Fibroblast of skin of abdomen (primary cell): ENCODE measurements at regions not wholly inside any gene's neighbourhood (a gene's known extent, or its start where the extent isn't known, plus 50 kb on each side); places are given as distances from the start of the nearest gene placed in this dataset.
A peak's percentile ranks its signal among the peaks of the same experiment; 100 is the strongest.
"Not testable (repeated sequence)": the region's sequence is repeated elsewhere in the genome, so short reads cannot be mapped to it uniquely, and the experiment has no call there.

Experiments
- DNase-seq: peaks from one replicate; pipeline ENCODE4 v3.0.0-alpha.2; 2013

- not testable (repeated sequence) for DNase-seq
These were observed 62.8 kb downstream of the ARHGAP11B start for GRCh38 chr15:30688684-30689083.

DNA sequence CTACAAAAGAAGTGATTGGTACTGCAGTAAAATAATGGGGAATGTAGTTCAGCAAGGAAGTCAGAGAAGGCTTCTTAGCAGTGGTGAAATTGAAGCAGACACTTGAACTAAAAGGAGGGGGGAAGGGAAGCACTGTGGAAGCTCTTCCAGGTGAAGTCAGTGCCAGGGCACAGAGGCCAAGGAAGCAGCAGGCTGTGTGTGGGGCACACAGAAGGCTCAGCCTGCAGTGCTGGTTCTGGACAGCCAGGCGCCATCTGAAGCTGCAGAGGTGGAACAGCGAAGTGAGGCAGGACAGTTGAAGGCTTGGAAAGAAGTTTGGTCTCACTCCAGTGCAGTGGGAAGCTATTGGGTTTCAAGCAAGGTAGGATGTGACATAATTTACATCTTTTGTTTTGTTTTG is 64.2 kb downstream of the ARHGAP11B start:
- DNase-seq = not testable (repeated sequence)

GRCh38 chr15:30695811-30696210 is 69.9 kb downstream of the ARHGAP11B start:
- not testable (repeated sequence) for DNase-seq

- peak; percentile 13 for DNase-seq
These were observed 70.7 kb downstream of the ARHGAP11B start for GRCh38 chr15:30696439-30697314.

GRCh38 chr15:30697315-30697685 is 71.4 kb downstream of the ARHGAP11B start:
- DNase-seq = not testable (repeated sequence)

DNA sequence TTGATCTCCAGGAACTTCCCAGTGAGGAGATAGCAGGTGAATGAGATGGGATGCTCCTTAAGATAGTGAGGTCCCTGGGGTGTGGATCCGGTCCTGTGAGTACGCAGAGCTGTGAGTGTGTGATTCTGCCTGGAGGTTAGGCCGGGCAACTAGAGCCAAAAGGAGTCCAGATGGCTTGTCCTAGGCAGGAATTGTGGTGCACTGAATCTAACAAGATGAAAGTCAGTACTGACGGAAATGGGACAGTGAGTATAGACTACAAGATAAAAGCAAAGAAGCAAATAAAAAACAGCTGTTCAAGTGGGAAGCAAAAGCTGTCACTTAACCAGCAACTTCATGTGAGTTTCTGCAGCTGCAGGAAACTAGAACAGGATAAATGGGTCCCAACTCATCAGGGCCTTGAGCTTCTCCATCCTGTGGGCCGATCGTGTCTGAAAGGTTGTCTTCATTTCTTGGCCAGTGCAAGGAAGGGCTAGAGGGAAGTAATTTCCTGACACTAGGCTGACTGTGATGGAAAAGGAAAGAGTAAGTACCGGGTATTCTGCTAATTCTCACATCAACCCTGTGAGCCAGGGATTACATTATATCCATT is 74.2 kb downstream of the ARHGAP11B start:
- DNase-seq = not testable (repeated sequence)

DNA sequence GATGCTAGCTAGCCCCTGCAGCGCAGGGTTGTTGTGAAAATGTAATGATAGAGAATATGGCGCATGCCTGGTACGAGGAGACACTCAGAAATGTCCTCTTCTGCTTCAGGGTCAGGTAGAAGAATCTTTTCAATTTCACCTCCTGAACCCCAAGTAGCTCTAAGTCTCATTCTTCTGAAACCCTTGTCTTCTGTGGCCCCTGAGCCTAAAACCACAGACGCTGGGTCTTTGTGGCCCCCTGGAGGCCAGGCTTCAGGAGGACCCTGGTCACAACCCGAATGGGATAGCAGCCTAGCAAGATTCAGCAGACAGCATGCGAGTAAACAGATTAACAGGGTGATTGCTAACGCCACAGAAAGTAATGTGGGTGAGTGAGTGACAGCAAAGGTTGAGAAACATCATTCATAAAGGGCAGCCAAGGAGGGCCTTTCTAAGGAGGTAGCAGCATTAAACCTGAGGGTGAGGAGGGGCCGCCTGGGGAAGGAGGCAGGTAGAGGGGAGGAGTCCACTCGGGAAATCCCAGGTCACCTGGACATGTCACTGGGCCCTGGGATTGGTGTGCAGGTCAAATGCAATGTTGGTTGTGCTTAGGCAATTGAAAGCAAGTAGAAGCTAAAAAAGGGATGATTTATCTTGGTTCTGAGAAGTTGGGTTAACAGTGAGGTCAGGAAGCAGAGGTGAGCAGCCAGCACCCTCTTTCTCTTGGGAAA is 82.2 kb downstream of the ARHGAP11B start:
- not testable (repeated sequence) for DNase-seq

DNA sequence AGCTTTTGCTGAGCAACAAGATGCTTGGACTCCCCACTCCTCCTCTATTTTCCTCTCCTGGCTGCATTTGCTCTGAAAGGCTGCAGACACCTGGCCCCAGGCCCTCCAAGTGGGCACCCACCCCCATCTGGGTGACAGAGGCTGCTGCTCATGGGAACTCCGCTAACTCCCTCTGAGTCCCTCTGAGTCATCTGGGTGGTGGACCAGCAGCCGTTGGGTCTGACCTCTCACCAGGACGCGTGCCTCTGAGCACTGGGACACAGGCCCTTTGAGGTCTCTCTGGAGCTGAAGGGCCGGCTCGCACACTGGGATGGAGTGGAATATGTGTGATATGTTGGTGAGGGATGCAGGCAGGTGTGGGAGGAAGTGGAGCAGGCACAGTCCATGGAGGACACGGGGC is 82.9 kb downstream of the ARHGAP11B start:
- not testable (repeated sequence) for DNase-seq

DNA sequence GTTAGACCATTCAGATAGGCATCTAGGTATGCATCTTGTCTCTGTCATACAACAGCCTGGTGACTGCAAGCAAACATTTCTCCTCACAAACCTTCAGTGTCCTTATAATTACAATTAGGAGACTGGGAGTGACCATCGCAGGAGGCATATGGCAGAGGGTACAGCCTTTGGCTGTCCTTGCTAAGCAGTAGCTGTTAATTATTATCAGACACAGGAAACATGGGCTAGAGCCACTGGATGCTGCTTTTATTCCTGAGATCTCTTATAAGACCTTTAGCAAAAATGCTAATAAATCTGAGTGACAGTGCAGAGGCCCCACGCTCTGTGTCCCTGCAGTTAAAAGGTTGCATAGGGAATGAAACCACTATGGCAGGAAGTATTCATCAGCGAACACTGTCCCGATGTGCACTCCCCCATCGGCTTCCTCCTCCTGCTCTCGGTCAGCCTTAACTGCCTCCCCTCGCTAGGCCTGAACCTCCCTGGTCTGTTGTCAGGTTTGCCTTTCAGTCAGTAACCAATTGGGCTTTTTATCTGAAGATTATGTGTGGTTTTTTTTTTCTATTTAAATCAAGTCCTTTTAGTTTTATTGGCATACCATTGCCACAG is 92.2 kb downstream of the ARHGAP11B start:
- DNase-seq = not testable (repeated sequence)

GRCh38 chr15:30719363-30719762 is 93.4 kb downstream of the ARHGAP11B start:
- DNase-seq = not testable (repeated sequence)

GRCh38 chr15:30720825-30721224 is 94.9 kb downstream of the ARHGAP11B start:
- not testable (repeated sequence) for DNase-seq

GRCh38 chr15:30721529-30721928 is 95.6 kb downstream of the ARHGAP11B start:
- DNase-seq = not testable (repeated sequence)

DNA sequence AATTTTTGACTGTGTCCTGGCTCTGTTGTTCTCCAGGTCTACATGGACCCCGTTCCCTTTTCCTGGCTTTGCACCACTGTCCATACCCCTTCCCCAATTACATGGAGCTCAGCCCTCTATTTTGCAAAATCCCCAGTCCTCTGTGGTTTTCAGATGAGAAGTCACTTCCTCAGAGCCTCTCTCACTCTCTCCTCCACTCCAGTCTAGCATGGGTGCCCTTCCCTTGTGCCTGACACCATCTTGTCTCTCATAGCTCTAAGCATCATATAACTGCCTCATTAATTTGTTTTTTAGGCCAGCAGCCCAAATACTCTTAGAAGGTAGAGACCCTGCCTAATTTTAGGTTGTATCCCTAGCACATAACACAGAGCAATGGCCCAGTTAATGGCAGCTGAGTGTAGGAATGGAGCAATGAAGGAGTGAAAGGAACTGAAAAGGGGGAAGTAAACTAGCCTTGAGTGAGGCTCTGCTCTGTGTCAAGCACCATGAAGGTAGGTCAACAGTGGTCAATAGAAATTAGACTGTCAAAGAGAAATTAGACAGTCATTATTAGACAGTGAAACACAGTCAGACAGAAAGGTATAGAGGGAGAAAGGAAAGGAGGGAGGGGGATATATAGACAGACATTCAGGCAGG is 97.7 kb downstream of the ARHGAP11B start:
- not testable (repeated sequence) for DNase-seq

GRCh38 chr15:30729880-30730590 is 104.1 kb downstream of the ARHGAP11B start:
- DNase-seq = not testable (repeated sequence)

DNA sequence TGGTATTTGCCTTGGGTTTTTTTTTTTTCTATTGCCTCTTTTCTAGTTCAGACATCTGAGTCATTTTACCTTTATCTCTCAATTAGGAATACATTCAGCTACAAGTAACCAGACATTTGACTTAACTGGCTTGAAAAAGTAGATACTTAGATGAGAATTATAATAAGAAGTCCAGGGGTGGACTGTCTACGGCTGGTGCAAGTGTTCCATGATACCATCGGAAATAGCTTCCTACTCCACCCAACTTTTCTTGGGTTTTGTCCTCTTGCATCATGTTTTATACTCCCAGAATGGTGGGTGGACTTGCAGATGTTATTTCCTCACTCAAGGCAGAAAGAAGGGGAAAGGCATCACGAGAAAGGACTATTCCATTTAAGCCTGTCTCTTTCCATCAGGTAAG is 104.7 kb downstream of the ARHGAP11B start:
- not testable (repeated sequence) for DNase-seq

DNA sequence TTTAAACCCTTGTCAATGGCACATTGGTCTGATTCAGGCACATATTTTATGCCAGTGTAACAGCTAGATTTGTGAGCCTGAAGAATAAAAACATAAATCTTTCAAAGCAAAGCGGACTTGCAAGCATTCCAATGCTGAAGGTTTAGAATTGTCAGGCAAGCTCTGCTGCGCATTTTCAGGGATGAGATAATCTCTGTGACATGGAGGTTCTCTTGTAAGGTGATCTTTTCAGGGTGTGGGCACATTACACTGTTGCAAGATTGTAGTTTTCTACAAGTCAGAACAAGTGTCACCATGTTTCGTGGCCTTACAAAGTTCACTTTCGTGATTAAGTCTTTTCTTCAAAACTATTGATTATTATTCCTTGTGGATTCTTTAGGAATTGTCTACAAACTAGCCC is 106.2 kb downstream of the ARHGAP11B start:
- not testable (repeated sequence) for DNase-seq

GRCh38 chr15:30735884-30736564 is 110.1 kb downstream of the ARHGAP11B start:
- DNase-seq = not testable (repeated sequence)

GRCh38 chr15:30742796-30743195 is 116.9 kb downstream of the ARHGAP11B start:
- peak; percentile 1 for DNase-seq

- not testable (repeated sequence) for DNase-seq
These were observed 123.1 kb downstream of the ARHGAP11B start for GRCh38 chr15:30749048-30749447.

GRCh38 chr15:30755036-30755687 is 129.2 kb downstream of the ARHGAP11B start:
- DNase-seq = not testable (repeated sequence)
